IMR-90 (cell line): ENCODE measurements at regions not wholly inside any gene's neighbourhood (a gene's known extent, or its start where the extent isn't known, plus 50 kb on each side); places are given as distances from the start of the nearest gene placed in this dataset.

Experiments
- ATAC-seq: fragments of 200-7000 bp; cut with Tn5 transposase; 2 replicates; pipeline ENCODE4 v1.9.1; 2020; ENCODE audit warnings: low read depth, mild to moderate bottlenecking, moderate library complexity
- BruUV-seq: library from RNA; stranded (reverse); fragments of 400-500 nt; replicated peaks from 2 replicates; lab custom pipeline; 2021; lab: Mats Ljungman, UMichigan
- CTCF ChIA-PET: fragments of 300-600 bp; formaldehyde crosslinking; extraction: SDS; loops from one replicate; lab custom pipeline; 2021; ENCODE audit warnings: antibody characterized with exemption; lab: Yijun Ruan, JAX
- POLR2A ChIA-PET: fragments of 300-600 bp; sonication (Branson Sonifier 250); formaldehyde crosslinking; loops from one replicate; lab custom pipeline; 2022; ENCODE audit warnings: antibody characterized with exemption; ENCODE audit not compliant: unreplicated experiment; lab: Charles Lee
- DNase-seq: peaks from one replicate; pipeline ENCODE4 v3.0.0; 2013
- H2AFZ ChIP-seq: replicated peaks from 2 replicates; pipeline ENCODE3; 2013; ENCODE audit warnings: low read length, mild to moderate bottlenecking; ENCODE audit not compliant: poor library complexity
- H2AK5ac ChIP-seq: 2 replicates; pipeline ENCODE4 v1.6.1; 2013; ENCODE audit warnings: low read depth, low read length, inconsistent platforms
- H2AK9ac ChIP-seq: replicated peaks from 2 replicates; pipeline ENCODE3; 2013; ENCODE audit warnings: mild to moderate bottlenecking, low read depth, low read length, moderate library complexity; ENCODE audit not compliant: poor library complexity
- H2BK120ac ChIP-seq: 2 replicates; pipeline ENCODE4 v1.6.1; 2013; ENCODE audit warnings: low read depth, low read length, inconsistent platforms
- H2BK15ac ChIP-seq: 3 replicates; pipeline ENCODE4 v1.6.1; 2013; ENCODE audit warnings: low read depth, low read length, inconsistent platforms
- H2BK20ac ChIP-seq: 2 replicates; pipeline ENCODE4 v1.6.1; 2013; ENCODE audit warnings: low read depth, mild to moderate bottlenecking, inconsistent platforms, low read length, moderate library complexity
- H2BK5ac ChIP-seq: 2 replicates; pipeline ENCODE4 v1.6.1; 2013; ENCODE audit warnings: mild to moderate bottlenecking, low read depth, low read length, inconsistent platforms; ENCODE audit not compliant: poor library complexity, severe bottlenecking
- H3K14ac ChIP-seq: replicated peaks from 2 replicates; pipeline ENCODE4 v1.6.1; 2013; ENCODE audit warnings: low read depth, low read length, inconsistent platforms
- H3K18ac ChIP-seq: 2 replicates; pipeline ENCODE4 v1.6.1; 2013; ENCODE audit warnings: low read depth, low read length, control low read depth
- H3K23ac ChIP-seq: 2 replicates; pipeline ENCODE4 v1.6.1; 2013; ENCODE audit warnings: low read depth, low read length, inconsistent platforms
- H3K27ac ChIP-seq: 2 replicates; pipeline ENCODE4 v1.5.1; 2013; ENCODE audit warnings: mild to moderate bottlenecking, control low read depth, low read length; ENCODE audit not compliant: insufficient read depth
- H3K27me3 ChIP-seq: 2 replicates; pipeline ENCODE4 v1.6.1; 2013; ENCODE audit warnings: low read length; ENCODE audit not compliant: control insufficient read depth, insufficient read depth
- H3K36me3 ChIP-seq: 2 replicates; pipeline ENCODE4 v1.6.1; 2013; ENCODE audit warnings: low read length, mixed read lengths; ENCODE audit not compliant: control insufficient read depth, insufficient read depth
- H3K4ac ChIP-seq: 2 replicates; pipeline ENCODE4 v1.6.1; 2013; ENCODE audit warnings: low read depth, low read length, inconsistent platforms
- H3K4me1 ChIP-seq: 2 replicates; pipeline ENCODE4 v1.6.1; 2013; ENCODE audit warnings: low read length, mixed read lengths; ENCODE audit not compliant: control insufficient read depth, insufficient read depth
- H3K4me2 ChIP-seq: 2 replicates; pipeline ENCODE4 v1.6.1; 2013; ENCODE audit warnings: low read depth, mild to moderate bottlenecking, control low read depth, low read length, moderate library complexity
- H3K4me3 ChIP-seq: 2 replicates; pipeline ENCODE4 v1.5.1; 2013; ENCODE audit warnings: low read depth, mild to moderate bottlenecking, control low read depth, low read length, moderate library complexity; ENCODE audit not compliant: insufficient read depth
- H3K56ac ChIP-seq: 2 replicates; pipeline ENCODE4 v1.6.1; 2013; ENCODE audit warnings: low read length, inconsistent platforms; ENCODE audit not compliant: insufficient read depth; ENCODE audit errors: extremely low read depth
- H3K79me1 ChIP-seq, 2 experiments: 2 replicates each; pipeline ENCODE4 v1.6.1; 2013; ENCODE audit warnings: low read length in 2 of 2, inconsistent platforms in 1 of 2, low read depth in 1 of 2
- H3K9ac ChIP-seq: 2 replicates; pipeline ENCODE4 v1.6.1; 2013; ENCODE audit warnings: low read depth, low read length, control low read depth
- H3K9me1 ChIP-seq: 2 replicates; pipeline ENCODE4 v1.6.1; 2013; ENCODE audit warnings: low read length, inconsistent platforms; ENCODE audit not compliant: insufficient read depth
- H3K9me3 ChIP-seq: 2 replicates; pipeline ENCODE4 v1.6.1; 2013; ENCODE audit warnings: low read length; ENCODE audit not compliant: control insufficient read depth, insufficient read depth
- H4K20me1 ChIP-seq: 2 replicates; pipeline ENCODE4 v1.6.1; 2013; ENCODE audit warnings: low read length, inconsistent platforms; ENCODE audit not compliant: insufficient read depth
- H4K5ac ChIP-seq: 2 replicates; pipeline ENCODE4 v1.6.1; 2013; ENCODE audit warnings: mild to moderate bottlenecking, low read depth, low read length, control low read depth
- H4K8ac ChIP-seq, 2 experiments: 2 replicates each; pipeline ENCODE4 v1.6.1; 2013; ENCODE audit warnings: low read depth in 2 of 2, low read length in 2 of 2, control low read depth in 1 of 2, inconsistent platforms in 1 of 2
- H4K91ac ChIP-seq: 2 replicates; pipeline ENCODE4 v1.6.1; 2013; ENCODE audit warnings: low read depth, low read length, inconsistent platforms; ENCODE audit not compliant: insufficient read depth
- BHLHE40 ChIP-seq: fragments of 150-350 bp; IDR thresholded peaks from 2 replicates; pipeline ENCODE4 v1.6.1; 2016; ENCODE audit warnings: mild to moderate bottlenecking, low read depth, low read length
- CHD1 ChIP-seq: IDR thresholded peaks from 2 replicates; pipeline ENCODE4 v1.6.1; 2012; ENCODE audit warnings: low read depth, low read length, improper control_type of control experiment
- FOS ChIP-seq: fragments of 150-350 bp; IDR thresholded peaks from 2 replicates; pipeline ENCODE4 v1.6.1; 2016; ENCODE audit warnings: low read depth, low read length
- MAZ ChIP-seq: IDR thresholded peaks from 2 replicates; pipeline ENCODE4 v1.6.1; 2012; ENCODE audit warnings: low read depth, mild to moderate bottlenecking, low read length, improper control_type of control experiment, moderate library complexity, borderline replicate concordance
- POLR2A ChIP-seq: IDR thresholded peaks from 2 replicates; pipeline ENCODE4 v1.6.1; 2012; ENCODE audit warnings: mild to moderate bottlenecking, low read depth, low read length
- RFX5 ChIP-seq: IDR thresholded peaks from 2 replicates; pipeline ENCODE4 v1.8.0; 2012; ENCODE audit warnings: low read depth, mild to moderate bottlenecking, low read length, moderate library complexity
- WGBS, 2 experiments: methylation state at CpG; one replicate each; pipeline versions ENCODE4 v1.1.5 to v1.1.7; 2013; ENCODE audit warnings: missing lambda C conversion rate in 2 of 2; ENCODE audit not compliant: insufficient read length in 1 of 2; ENCODE audit errors: extremely low coverage in 2 of 2; 5-methylcytosine and 5-hydroxymethylcytosine counted together
- dilution Hi-C: fragments of 300-500 bp; cut with HindIII; formaldehyde crosslinking; loops from one replicate; pipeline ENCODE4 v1.14.3; 2018; ENCODE audit warnings: low sequenced_read_pairs; ENCODE audit not compliant: unreplicated experiment
- in situ Hi-C: fragments of 300-500 bp; cut with MboI; formaldehyde crosslinking; loops from 3 replicates; pipeline ENCODE4 v1.14.3; 2019; ENCODE audit warnings: low sequenced_read_pairs, inconsistent platforms, mixed read lengths
- intact Hi-C: fragments of 100-400 bp; cut with micrococcal nuclease; formaldehyde crosslinking; loops from 2 replicates; pipeline ENCODE4 v1.10.0; 2022
- TF ChIP-seq, protein P1 (sequence below): fragments of 150-350 bp; IDR thresholded peaks from 2 replicates; pipeline ENCODE4 v1.6.1; 2017; ENCODE audit warnings: mild to moderate bottlenecking, antibody characterized with exemption, low read length, low read depth
- TF ChIP-seq, protein P2 (sequence below): fragments of 150-350 bp; IDR thresholded peaks from 2 replicates; pipeline ENCODE4 v1.6.1; 2016; ENCODE audit warnings: low read depth, mild to moderate bottlenecking, low read length, moderate library complexity, borderline replicate concordance

DNA sequence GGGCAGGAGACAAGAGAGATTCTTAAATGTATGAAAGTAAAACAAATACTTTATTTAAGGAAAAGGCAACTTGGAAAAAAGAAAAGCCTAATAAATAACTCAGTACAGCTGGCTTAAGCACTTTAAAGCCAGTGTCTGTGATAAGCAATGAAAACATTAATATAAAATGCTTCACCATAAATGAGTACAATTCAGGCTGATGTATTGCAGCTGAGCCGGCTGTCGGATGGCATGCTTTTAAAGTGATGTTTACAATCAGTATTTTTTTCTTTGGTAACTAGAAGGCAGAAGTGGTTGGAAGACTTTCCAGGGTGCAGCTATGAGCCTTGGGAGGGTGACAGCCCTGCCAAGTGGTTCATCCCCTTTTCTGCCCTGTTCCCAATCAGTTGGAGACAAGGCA, 58.7 kb upstream of the CELF4 start:
- H3K79me1 ChIP-seq = no peaks in the 10 kb centered on the region
- no peak overlapping the region for H3K4me2 ChIP-seq
- intact Hi-C loops (no loop called here), dilution Hi-C loops (no loop called here), in situ Hi-C loops (loop anchor here (10.0 kb wide), 1 partner anchor 60 kb away; no protein-coding TSS in a partner anchor)
- no peak overlapping the region for H3K23ac ChIP-seq
- no peaks in the 10 kb centered on the region for H3K36me3 ChIP-seq
- no peak overlapping the region for H3K27ac ChIP-seq
- no peak overlapping the region for H3K18ac ChIP-seq
- ATAC-seq (no peak), DNase-seq (no peak)
- no peaks in the 10 kb centered on the region for H3K4me1 ChIP-seq
- H3K56ac ChIP-seq = no peak overlapping the region
- H2AK5ac ChIP-seq = no peak overlapping the region
- no peak overlapping the region for H3K9ac ChIP-seq
- H3K4me3 ChIP-seq = no peak overlapping the region
- H2BK20ac ChIP-seq = no peak overlapping the region
- no peaks in the 10 kb centered on the region for H3K9me1 ChIP-seq
- ChIA-PET CTCF (no interaction called here), POLR2A (no interaction called here)
- no CpG with 5 or more reads among the region's 2 CpGs for WGBS, 2 experiments
- no peak overlapping the region for H2AK9ac ChIP-seq
- H4K91ac ChIP-seq = no peak overlapping the region
- TF ChIP-seq, protein P1, sequence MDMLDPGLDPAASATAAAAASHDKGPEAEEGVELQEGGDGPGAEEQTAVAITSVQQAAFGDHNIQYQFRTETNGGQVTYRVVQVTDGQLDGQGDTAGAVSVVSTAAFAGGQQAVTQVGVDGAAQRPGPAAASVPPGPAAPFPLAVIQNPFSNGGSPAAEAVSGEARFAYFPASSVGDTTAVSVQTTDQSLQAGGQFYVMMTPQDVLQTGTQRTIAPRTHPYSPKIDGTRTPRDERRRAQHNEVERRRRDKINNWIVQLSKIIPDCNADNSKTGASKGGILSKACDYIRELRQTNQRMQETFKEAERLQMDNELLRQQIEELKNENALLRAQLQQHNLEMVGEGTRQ = no peak
- TF ChIP-seq BHLHE40 (no peak), FOS (no peak), MAZ (no peak), RFX5 (no peak), CHD1 (no peak), POLR2A (no peak)
- TF ChIP-seq, protein P2, sequence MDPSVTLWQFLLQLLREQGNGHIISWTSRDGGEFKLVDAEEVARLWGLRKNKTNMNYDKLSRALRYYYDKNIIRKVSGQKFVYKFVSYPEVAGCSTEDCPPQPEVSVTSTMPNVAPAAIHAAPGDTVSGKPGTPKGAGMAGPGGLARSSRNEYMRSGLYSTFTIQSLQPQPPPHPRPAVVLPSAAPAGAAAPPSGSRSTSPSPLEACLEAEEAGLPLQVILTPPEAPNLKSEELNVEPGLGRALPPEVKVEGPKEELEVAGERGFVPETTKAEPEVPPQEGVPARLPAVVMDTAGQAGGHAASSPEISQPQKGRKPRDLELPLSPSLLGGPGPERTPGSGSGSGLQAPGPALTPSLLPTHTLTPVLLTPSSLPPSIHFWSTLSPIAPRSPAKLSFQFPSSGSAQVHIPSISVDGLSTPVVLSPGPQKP = no peak
- BruUV-seq = no TSS peak
- H4K20me1 ChIP-seq = no peaks in the 10 kb centered on the region
- no peak overlapping the region for H2AFZ ChIP-seq
- no peak overlapping the region for H2BK120ac ChIP-seq
- H3K14ac ChIP-seq = no peak overlapping the region
- no peaks in the 10 kb centered on the region for H3K27me3 ChIP-seq
- no peak overlapping the region for H2BK15ac ChIP-seq
- no peak overlapping the region for H4K5ac ChIP-seq
- peaks cover 6% of the 10 kb centered on the region; the same call in 1 of the 2 replicates for H3K9me3 ChIP-seq
- H3K4ac ChIP-seq = no peak overlapping the region
- H2BK5ac ChIP-seq = no peak overlapping the region
- H4K8ac ChIP-seq = no peak overlapping the region
